Trophoblast cell (in vitro differentiated cells and primary cell): ENCODE measurements at regions not wholly inside any gene's neighbourhood (a gene's known extent, or its start where the extent isn't known, plus 50 kb on each side); places are given as distances from the start of the nearest gene placed in this dataset.

Source experiments
- DNase-seq, 2 donors: peaks; one replicate each; pipeline ENCODE4 v3.0.0-alpha.2; 2016
- H2AFZ ChIP-seq: 2 replicates; pipeline ENCODE4 v1.6.1; 2013; ENCODE audit warnings: low read length, moderate library complexity, mild to moderate bottlenecking; ENCODE audit not compliant: insufficient read depth, poor library complexity
- H2AK5ac ChIP-seq: 2 replicates; pipeline ENCODE4 v1.6.1; 2013; ENCODE audit warnings: mild to moderate bottlenecking, low read length
- H2BK120ac ChIP-seq: 2 replicates; pipeline ENCODE4 v1.6.1; 2013; ENCODE audit warnings: low read length, mild to moderate bottlenecking, moderate library complexity; ENCODE audit not compliant: insufficient read depth, poor library complexity
- H2BK12ac ChIP-seq: 2 replicates; pipeline ENCODE4 v1.6.1; 2013; ENCODE audit warnings: mild to moderate bottlenecking, low read length, moderate library complexity
- H2BK5ac ChIP-seq: 2 replicates; pipeline ENCODE4 v1.6.1; 2013; ENCODE audit warnings: low read length, low read depth, moderate library complexity, mild to moderate bottlenecking; ENCODE audit not compliant: poor library complexity
- H3K14ac ChIP-seq: 2 replicates; pipeline ENCODE4 v1.6.1; 2013; ENCODE audit warnings: mild to moderate bottlenecking, low read length
- H3K18ac ChIP-seq: 2 replicates; pipeline ENCODE4 v1.6.1; 2013; ENCODE audit warnings: mild to moderate bottlenecking, low read length
- H3K23ac ChIP-seq: 2 replicates; pipeline ENCODE4 v1.6.1; 2013; ENCODE audit warnings: low read length
- H3K27ac ChIP-seq: 2 replicates; pipeline ENCODE4 v1.5.1; 2013; ENCODE audit warnings: low read depth, mild to moderate bottlenecking, inconsistent platforms, low read length, moderate library complexity
- H3K27me3 ChIP-seq: 2 replicates; pipeline ENCODE4 v1.6.1; 2013; ENCODE audit warnings: inconsistent platforms, mild to moderate bottlenecking, low read length, moderate library complexity; ENCODE audit not compliant: insufficient read depth
- H3K36me3 ChIP-seq, 2 experiments: 1 replicate in 1 of 2; 2 replicates in 1 of 2; pipeline ENCODE4 v1.6.1; 2013; ENCODE audit warnings: low read length in 2 of 2, mild to moderate bottlenecking in 2 of 2, moderate library complexity in 1 of 2; ENCODE audit not compliant: insufficient read depth in 2 of 2, control insufficient read depth in 1 of 2
- H3K4ac ChIP-seq: 2 replicates; pipeline ENCODE4 v1.6.1; 2013; ENCODE audit warnings: low read depth, mild to moderate bottlenecking, low read length, moderate library complexity
- H3K4me1 ChIP-seq, 2 experiments: 1 replicate in 1 of 2; 2 replicates in 1 of 2; pipeline ENCODE4 v1.6.1; 2013; ENCODE audit warnings: low read length in 2 of 2, mild to moderate bottlenecking in 2 of 2, moderate library complexity in 1 of 2; ENCODE audit not compliant: insufficient read depth in 2 of 2, control insufficient read depth in 1 of 2
- H3K4me2 ChIP-seq: 2 replicates; pipeline ENCODE4 v1.6.1; 2013; ENCODE audit warnings: inconsistent platforms, mild to moderate bottlenecking, low read length, moderate library complexity
- H3K4me3 ChIP-seq: 2 replicates; pipeline ENCODE4 v1.5.1; 2013; ENCODE audit warnings: mild to moderate bottlenecking, low read depth, low read length, inconsistent platforms
- H3K79me1 ChIP-seq: one replicate; pipeline ENCODE4 v1.6.1; 2013; ENCODE audit warnings: low read length
- H3K79me2 ChIP-seq: 2 replicates; pipeline ENCODE4 v1.6.1; 2013; ENCODE audit warnings: low read length, mild to moderate bottlenecking; ENCODE audit not compliant: control insufficient read depth, insufficient read depth, poor library complexity
- H3K9ac ChIP-seq: 2 replicates; pipeline ENCODE4 v1.6.1; 2013; ENCODE audit warnings: mild to moderate bottlenecking, low read length
- H3K9me3 ChIP-seq: 2 replicates; pipeline ENCODE4 v1.6.1; 2013; ENCODE audit warnings: low read depth, mild to moderate bottlenecking, control low read depth, inconsistent platforms, low read length; ENCODE audit not compliant: insufficient read depth
- H4K12ac ChIP-seq: 2 replicates; pipeline ENCODE4 v1.6.1; 2013; ENCODE audit warnings: low read depth, mild to moderate bottlenecking, low read length, moderate library complexity
- H4K8ac ChIP-seq: 2 replicates; pipeline ENCODE4 v1.6.1; 2013; ENCODE audit warnings: low read depth, mild to moderate bottlenecking, low read length, moderate library complexity
- H4K91ac ChIP-seq: one replicate; pipeline ENCODE4 v1.6.1; 2013; ENCODE audit warnings: low read depth, mild to moderate bottlenecking, low read length, moderate library complexity
- WGBS: extraction: QIAGEN DNeasy Blood & Tissue Kit; methylation state at CpG from one replicate; pipeline ENCODE4 v1.1.7; 2013; ENCODE audit warnings: missing lambda C conversion rate; ENCODE audit not compliant: insufficient read length, insufficient coverage; ENCODE audit errors: extremely low coverage; 5-methylcytosine and 5-hydroxymethylcytosine counted together

- Histone ChIP-seq H3K14ac (no peak overlapping the region), H3K79me1 (no peaks in the 10 kb centered on the region), H2BK120ac (no peak overlapping the region), H3K36me3 (no peaks in the 10 kb centered on the region), H3K23ac (no peak overlapping the region), H3K18ac (no peak overlapping the region), H3K79me2 (no peaks in the 10 kb centered on the region), H3K9me3 (no peaks in the 10 kb centered on the region), H2BK5ac (no peak overlapping the region), H2AK5ac (no peak overlapping the region), H4K12ac (no peak overlapping the region), H3K4ac (no peak overlapping the region), H3K4me2 (no peak overlapping the region), H3K4me3 (no peak overlapping the region), H2AFZ (no peak overlapping the region), H3K27me3 (no peaks in the 10 kb centered on the region), H4K91ac (no peak overlapping the region), H3K27ac (no peak overlapping the region), H3K9ac (no peak overlapping the region), H3K4me1 (no peaks in the 10 kb centered on the region), H4K8ac (no peak overlapping the region), H2BK12ac (no peak overlapping the region)
- peak; percentile 22 to 70 for DNase-seq
- no CpG with 5 or more reads among the region's 1 CpG for WGBS
Observed at GRCh38 chr7:84729284-84729683, 457.6 kb downstream of the SEMA3D start.

GRCh38 chr7:84722734-84723133 is 464.1 kb downstream of the SEMA3D start:
- no peak overlapping the region for H4K12ac ChIP-seq
- no peak overlapping the region for H3K27ac ChIP-seq
- H3K79me1 ChIP-seq: no peaks in the 10 kb centered on the region
- H3K27me3 ChIP-seq: no peaks in the 10 kb centered on the region
- no peak overlapping the region for H3K4me2 ChIP-seq
- H3K79me2 ChIP-seq: no peaks in the 10 kb centered on the region
- H2BK120ac ChIP-seq: no peak overlapping the region
- H2AK5ac ChIP-seq: no peak overlapping the region
- peaks cover 2% of the 10 kb centered on the region for H3K9me3 ChIP-seq
- WGBS: no CpG with 5 or more reads among the region's 3 CpGs
- no peak overlapping the region for H2AFZ ChIP-seq
- no peak overlapping the region for H3K23ac ChIP-seq
- H3K4me3 ChIP-seq: no peak overlapping the region
- H3K36me3 ChIP-seq: no peaks in the 10 kb centered on the region
- no peak overlapping the region for H4K8ac ChIP-seq
- no peak overlapping the region for H3K14ac ChIP-seq
- no peak overlapping the region for H4K91ac ChIP-seq
- H3K18ac ChIP-seq: no peak overlapping the region
- H2BK12ac ChIP-seq: no peak overlapping the region
- no peak for DNase-seq
- H3K4ac ChIP-seq: no peak overlapping the region
- H3K4me1 ChIP-seq: no peaks in the 10 kb centered on the region
- H2BK5ac ChIP-seq: no peak overlapping the region
- H3K9ac ChIP-seq: no peak overlapping the region

GRCh38 chr7:84722086-84722485 is 464.8 kb downstream of the SEMA3D start:
- Histone ChIP-seq H3K79me2 (no peaks in the 10 kb centered on the region), H3K4me1 (no peaks in the 10 kb centered on the region), H3K23ac (no peak overlapping the region), H2BK5ac (no peak overlapping the region), H3K4me3 (no peak overlapping the region), H3K4ac (no peak overlapping the region), H3K9me3 (peaks cover 2% of the 10 kb centered on the region), H3K27me3 (no peaks in the 10 kb centered on the region), H3K36me3 (no peaks in the 10 kb centered on the region), H2AFZ (no peak overlapping the region), H3K27ac (no peak overlapping the region), H3K14ac (no peak overlapping the region), H3K4me2 (no peak overlapping the region), H3K18ac (no peak overlapping the region), H3K79me1 (no peaks in the 10 kb centered on the region), H4K91ac (no peak overlapping the region), H2BK12ac (no peak overlapping the region), H4K12ac (no peak overlapping the region), H3K9ac (no peak overlapping the region), H4K8ac (no peak overlapping the region), H2AK5ac (no peak overlapping the region), H2BK120ac (no peak overlapping the region)
- no peak for DNase-seq
- no CpG with 5 or more reads among the region's 3 CpGs for WGBS

- H3K4me2 ChIP-seq: no peak overlapping the region
- no peak overlapping the region for H2BK120ac ChIP-seq
- no peak overlapping the region for H3K23ac ChIP-seq
- H2BK12ac ChIP-seq: no peak overlapping the region
- no peak overlapping the region for H3K27ac ChIP-seq
- H3K4me3 ChIP-seq: no peak overlapping the region
- H3K4me1 ChIP-seq: no peaks in the 10 kb centered on the region
- no peak overlapping the region for H4K12ac ChIP-seq
- no peak overlapping the region for H3K14ac ChIP-seq
- H2AK5ac ChIP-seq: no peak overlapping the region
- no peak for DNase-seq
- peaks cover 2% of the 10 kb centered on the region for H3K9me3 ChIP-seq
- no peak overlapping the region for H2AFZ ChIP-seq
- no peak overlapping the region for H2BK5ac ChIP-seq
- H4K91ac ChIP-seq: no peak overlapping the region
- H4K8ac ChIP-seq: no peak overlapping the region
- no peak overlapping the region for H3K4ac ChIP-seq
- H3K9ac ChIP-seq: no peak overlapping the region
- H3K79me2 ChIP-seq: no peaks in the 10 kb centered on the region
- no peaks in the 10 kb centered on the region for H3K79me1 ChIP-seq
- no peak overlapping the region for H3K18ac ChIP-seq
- no peaks in the 10 kb centered on the region for H3K36me3 ChIP-seq
- no peaks in the 10 kb centered on the region for H3K27me3 ChIP-seq
Observed at GRCh38 chr7:84720456-84721097, 466.3 kb downstream of the SEMA3D start.
